NCI-H1436 treated with DMSO at 0.1 percent for 48 hours (cell line): ENCODE measurements at regions not wholly inside any gene's neighbourhood (a gene's known extent, or its start where the extent isn't known, plus 50 kb on each side); places are given as distances from the start of the nearest gene placed in this dataset.

Source experiments
- DNase-seq: peaks from one replicate; lab custom pipeline; 2025; lab: John Stamatoyannopoulos, UW

DNA sequence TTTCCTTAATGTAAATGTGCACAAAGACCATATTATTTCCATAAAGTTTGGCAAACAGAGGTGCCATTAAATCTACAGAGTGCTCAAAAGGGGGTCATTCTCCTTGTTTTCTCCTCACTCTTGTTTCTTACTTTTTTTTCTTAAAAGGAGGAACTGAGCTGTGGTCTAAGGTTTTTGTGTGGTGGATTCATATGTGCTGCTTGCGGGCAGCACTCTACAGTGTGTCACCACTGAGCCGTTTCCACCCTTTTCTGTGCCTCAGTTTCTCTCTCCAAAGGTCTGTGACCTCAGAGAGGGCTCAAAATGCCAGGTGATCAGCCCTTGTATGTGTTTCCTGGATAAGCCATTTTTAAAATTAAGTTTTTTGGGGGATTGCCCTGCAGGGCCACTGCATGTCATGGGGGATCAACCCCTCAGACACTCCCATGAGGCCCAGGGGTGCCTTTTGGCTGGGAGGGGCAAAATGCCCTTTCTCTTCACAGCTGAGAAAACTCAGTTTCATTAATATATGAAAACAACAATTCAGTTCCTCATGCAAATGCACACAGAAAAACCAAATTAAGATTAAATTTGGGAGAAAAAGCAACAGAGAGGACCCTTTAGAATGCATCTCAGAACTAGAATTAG is 56.9 kb upstream of the VOPP1 start:
- no peak for DNase-seq

DNA sequence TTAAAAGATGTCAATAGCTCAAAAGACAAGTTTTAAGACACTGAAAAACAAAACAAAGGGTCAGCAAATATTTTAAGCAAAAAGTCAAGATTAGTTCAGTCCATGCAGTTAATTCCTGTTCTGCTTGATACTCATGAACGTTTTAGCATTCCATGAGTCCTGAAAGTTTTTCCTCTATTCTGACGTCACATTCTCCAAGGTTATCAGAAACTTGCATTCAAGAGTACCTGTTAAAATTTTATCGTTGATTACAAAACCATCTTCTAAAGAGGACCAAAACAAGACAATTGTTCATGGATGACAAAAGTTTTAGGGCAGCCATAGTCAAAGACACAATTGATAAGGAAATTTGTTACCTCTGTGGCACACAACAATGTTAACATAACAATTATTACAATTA is 52.5 kb upstream of the VOPP1 start:
- no peak for DNase-seq

- no peak for DNase-seq
Measured at GRCh38 chr7:55623617-55624016, 51.3 kb upstream of the VOPP1 start.

GRCh38 chr7:55622241-55622640 is 49.9 kb upstream of the VOPP1 start:
- no peak for DNase-seq
